Mesendoderm (in vitro differentiated cells): ENCODE measurements at regions not wholly inside any gene's neighbourhood (a gene's known extent, or its start where the extent isn't known, plus 50 kb on each side); places are given as distances from the start of the nearest gene placed in this dataset.

Experiments
- DNase-seq: peaks from one replicate; pipeline ENCODE4 v3.0.0; 2013
- H2AK5ac ChIP-seq: 2 replicates; pipeline ENCODE4 v1.6.1; 2013; ENCODE audit warnings: low read length, inconsistent platforms
- H2BK120ac ChIP-seq: 2 replicates; pipeline ENCODE4 v1.6.1; 2013; ENCODE audit warnings: low read depth, mild to moderate bottlenecking, low read length, moderate library complexity, mixed read lengths
- H2BK15ac ChIP-seq: replicated peaks from 2 replicates; pipeline ENCODE4 v1.6.1; 2013; ENCODE audit warnings: low read depth, mild to moderate bottlenecking, moderate library complexity
- H2BK5ac ChIP-seq: 2 replicates; pipeline ENCODE4 v1.6.1; 2013; ENCODE audit warnings: low read length, inconsistent platforms
- H3K18ac ChIP-seq: 2 replicates; pipeline ENCODE4 v1.6.1; 2013; ENCODE audit warnings: mild to moderate bottlenecking, low read length, mixed read lengths
- H3K23ac ChIP-seq: one replicate; pipeline ENCODE4 v1.6.1; 2013; ENCODE audit warnings: low read length
- H3K27ac ChIP-seq: 2 replicates; pipeline ENCODE4 v1.5.1; 2013; ENCODE audit warnings: low read depth, mild to moderate bottlenecking, inconsistent platforms, low read length, moderate library complexity
- H3K27me3 ChIP-seq: 2 replicates; pipeline ENCODE4 v1.6.1; 2013; ENCODE audit warnings: low read length, control low read depth, mild to moderate bottlenecking, inconsistent platforms; ENCODE audit not compliant: insufficient read depth, poor library complexity
- H3K36me3 ChIP-seq: 2 replicates; pipeline ENCODE4 v1.6.1; 2013; ENCODE audit warnings: low read length, inconsistent platforms; ENCODE audit not compliant: control insufficient read depth, insufficient read depth
- H3K4ac ChIP-seq: one replicate; pipeline ENCODE4 v1.6.1; 2013; ENCODE audit warnings: low read depth, mild to moderate bottlenecking, low read length, moderate library complexity
- H3K4me1 ChIP-seq: 2 replicates; pipeline ENCODE4 v1.6.1; 2013; ENCODE audit warnings: low read depth, low read length, inconsistent platforms; ENCODE audit not compliant: control insufficient read depth
- H3K4me2 ChIP-seq: 2 replicates; pipeline ENCODE4 v1.6.1; 2013; ENCODE audit warnings: low read length
- H3K4me3 ChIP-seq: 2 replicates; pipeline ENCODE4 v1.5.1; 2013; ENCODE audit warnings: mild to moderate bottlenecking, low read length
- H3K56ac ChIP-seq: one replicate; pipeline ENCODE4 v1.6.1; 2013; ENCODE audit warnings: low read length
- H3K79me1 ChIP-seq: 2 replicates; pipeline ENCODE4 v1.6.1; 2013; ENCODE audit warnings: low read length, inconsistent platforms
- H3K79me2 ChIP-seq: 2 replicates; pipeline ENCODE4 v1.6.1; 2013; ENCODE audit warnings: mild to moderate bottlenecking, low read length; ENCODE audit not compliant: control insufficient read depth, insufficient read depth
- H3K9ac ChIP-seq: 2 replicates; pipeline ENCODE4 v1.6.1; 2013; ENCODE audit warnings: low read length, inconsistent platforms
- H4K5ac ChIP-seq: one replicate; pipeline ENCODE4 v1.6.1; 2013; ENCODE audit warnings: low read length
- H4K8ac ChIP-seq: one replicate; pipeline ENCODE4 v1.6.1; 2013; ENCODE audit warnings: low read depth, mild to moderate bottlenecking, control low read depth, low read length, moderate library complexity
- WGBS: extraction: QIAGEN DNeasy Blood & Tissue Kit; methylation state at CpG from one replicate; pipeline ENCODE4 v1.1.7; 2013; ENCODE audit warnings: low lambda C conversion rate, missing lambda C conversion rate; ENCODE audit not compliant: insufficient coverage; ENCODE audit errors: extremely low coverage; 5-methylcytosine and 5-hydroxymethylcytosine counted together

DNA sequence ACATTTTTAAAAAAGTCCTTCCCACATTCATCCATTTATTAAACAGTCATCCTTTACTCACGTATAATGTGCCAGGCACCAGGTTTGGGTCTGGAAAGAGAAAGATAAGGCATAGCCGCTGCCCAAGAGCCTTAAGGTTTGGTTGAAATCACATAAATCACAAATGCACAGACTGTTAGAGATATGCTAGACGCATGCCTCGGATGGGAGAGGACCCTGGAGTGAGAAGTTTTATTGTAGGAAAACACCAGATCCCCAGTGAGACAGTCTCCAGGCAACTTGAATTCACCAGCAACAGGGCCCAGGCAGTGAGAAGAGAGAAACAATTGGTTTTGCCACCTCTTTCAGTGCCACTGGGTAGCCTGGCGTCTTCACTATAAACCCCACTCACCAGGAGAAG, 305.9 kb upstream of the AMIGO2 start:
- Histone ChIP-seq H2BK5ac (no peak overlapping the region), H3K4ac (no peak overlapping the region), H3K27ac (no peak overlapping the region), H3K79me1 (no peaks in the 10 kb centered on the region), H3K9ac (no peak overlapping the region), H3K18ac (no peak overlapping the region), H4K5ac (no peak overlapping the region), H2BK15ac (no peak overlapping the region), H3K4me3 (no peak overlapping the region), H3K4me1 (peaks cover 4% of the 10 kb centered on the region), H3K4me2 (no peak overlapping the region), H3K56ac (no peak overlapping the region), H3K23ac (no peak overlapping the region), H4K8ac (no peak overlapping the region), H2AK5ac (no peak overlapping the region), H3K27me3 (no peaks in the 10 kb centered on the region), H3K79me2 (no peaks in the 10 kb centered on the region), H2BK120ac (no peak overlapping the region), H3K36me3 (no peaks in the 10 kb centered on the region)
- WGBS: no CpG with 5 or more reads among the region's 5 CpGs
- DNase-seq: no peak

DNA sequence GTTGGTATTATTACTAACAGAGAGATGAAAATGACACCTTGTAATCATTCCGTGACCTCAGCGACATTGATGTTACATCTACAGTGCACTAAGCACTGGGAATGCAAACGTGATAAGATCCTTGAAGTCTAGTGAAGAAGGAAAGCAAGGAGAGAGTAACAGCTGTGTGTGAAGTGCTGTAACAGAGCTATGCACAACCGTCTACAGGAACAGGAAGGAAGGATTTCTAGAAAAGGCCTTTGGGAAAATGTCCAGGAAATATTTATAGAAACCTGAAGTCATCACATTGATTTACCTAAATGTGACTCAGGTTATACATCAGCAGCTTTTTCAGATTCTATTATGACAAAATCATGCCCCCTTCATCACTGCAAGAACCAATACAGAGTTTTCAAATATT, 304.2 kb upstream of the AMIGO2 start:
- no peak overlapping the region for H3K9ac ChIP-seq
- H3K79me1 ChIP-seq: no peaks in the 10 kb centered on the region
- DNase-seq: no peak
- no peak overlapping the region for H3K4me2 ChIP-seq
- H3K4me3 ChIP-seq: no peak overlapping the region
- WGBS: no CpG with 5 or more reads among the region's 4 CpGs
- no peak overlapping the region for H3K18ac ChIP-seq
- H2BK15ac ChIP-seq: no peak overlapping the region
- H3K4ac ChIP-seq: no peak overlapping the region
- no peak overlapping the region for H3K27ac ChIP-seq
- H4K5ac ChIP-seq: no peak overlapping the region
- no peaks in the 10 kb centered on the region for H3K27me3 ChIP-seq
- H4K8ac ChIP-seq: no peak overlapping the region
- no peak overlapping the region for H3K56ac ChIP-seq
- H2AK5ac ChIP-seq: no peak overlapping the region
- no peak overlapping the region for H2BK120ac ChIP-seq
- peaks cover 2% of the 10 kb centered on the region for H3K4me1 ChIP-seq
- no peak overlapping the region for H3K23ac ChIP-seq
- H3K36me3 ChIP-seq: no peaks in the 10 kb centered on the region
- H2BK5ac ChIP-seq: no peak overlapping the region
- no peaks in the 10 kb centered on the region for H3K79me2 ChIP-seq

GRCh38 chr12:47382305-47382704, 302.5 kb upstream of the AMIGO2 start:
- Histone ChIP-seq H3K4me3 (no peak overlapping the region), H3K4ac (no peak overlapping the region), H3K79me2 (no peaks in the 10 kb centered on the region), H3K9ac (no peak overlapping the region), H3K4me1 (peaks cover 2% of the 10 kb centered on the region), H3K56ac (no peak overlapping the region), H3K79me1 (no peaks in the 10 kb centered on the region), H3K36me3 (no peaks in the 10 kb centered on the region), H4K5ac (no peak overlapping the region), H2AK5ac (no peak overlapping the region), H2BK5ac (no peak overlapping the region), H2BK15ac (no peak overlapping the region), H3K23ac (no peak overlapping the region), H3K27ac (no peak overlapping the region), H3K4me2 (no peak overlapping the region), H4K8ac (no peak overlapping the region), H3K27me3 (no peaks in the 10 kb centered on the region), H2BK120ac (no peak overlapping the region), H3K18ac (no peak overlapping the region)
- WGBS: no CpG with 5 or more reads among the region's 1 CpG
- no peak for DNase-seq

DNA sequence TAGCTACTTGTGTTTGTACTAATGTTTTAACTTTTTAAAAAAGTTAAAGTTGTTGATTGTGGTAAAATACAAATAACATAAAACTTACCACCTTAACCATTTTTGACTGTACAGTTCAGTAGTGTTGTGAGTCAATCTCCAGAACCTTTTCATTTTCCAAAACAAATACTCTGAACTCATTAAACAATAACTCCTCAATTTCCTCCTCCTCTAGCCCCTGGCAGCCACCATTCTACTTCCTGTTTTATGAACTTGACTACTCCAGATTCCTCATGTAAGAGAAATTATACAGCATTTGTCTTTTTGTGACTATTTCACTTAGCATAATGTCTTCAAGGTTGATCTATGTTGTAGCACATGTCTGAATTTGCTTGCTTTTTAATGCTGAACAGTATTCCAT, 299.1 kb upstream of the AMIGO2 start:
- H3K9ac ChIP-seq: no peak overlapping the region
- DNase-seq: no peak
- H3K18ac ChIP-seq: no peak overlapping the region
- H4K5ac ChIP-seq: no peak overlapping the region
- no peak overlapping the region for H3K4me3 ChIP-seq
- no peaks in the 10 kb centered on the region for H3K36me3 ChIP-seq
- no peak overlapping the region for H3K56ac ChIP-seq
- H2BK120ac ChIP-seq: no peak overlapping the region
- H4K8ac ChIP-seq: no peak overlapping the region
- no peak overlapping the region for H3K4me2 ChIP-seq
- H2BK15ac ChIP-seq: no peak overlapping the region
- H2BK5ac ChIP-seq: no peak overlapping the region
- H3K79me1 ChIP-seq: no peaks in the 10 kb centered on the region
- no peaks in the 10 kb centered on the region for H3K27me3 ChIP-seq
- H3K4ac ChIP-seq: no peak overlapping the region
- H3K79me2 ChIP-seq: no peaks in the 10 kb centered on the region
- H3K23ac ChIP-seq: no peak overlapping the region
- H2AK5ac ChIP-seq: no peak overlapping the region
- H3K27ac ChIP-seq: no peak overlapping the region
- peaks cover 1% of the 10 kb centered on the region for H3K4me1 ChIP-seq

- H3K4me2 ChIP-seq: no peak overlapping the region
- no CpG with 5 or more reads among the region's 3 CpGs for WGBS
- H3K56ac ChIP-seq: no peak overlapping the region
These were observed 298.4 kb upstream of the AMIGO2 start for GRCh38 chr12:47378222-47378582.

GRCh38 chr12:47377414-47378221, 297.9 kb upstream of the AMIGO2 start:
- no peak for DNase-seq
- Histone ChIP-seq H3K27ac (no peak overlapping the region), H3K56ac (no peak overlapping the region)

More at GRCh38 chr12:47378222-47378582, 298.4 kb upstream of the AMIGO2 start:
- Histone ChIP-seq H3K4ac (no peak overlapping the region), H2AK5ac (no peak overlapping the region), H3K18ac (no peak overlapping the region), H3K4me3 (no peak overlapping the region), H2BK120ac (no peak overlapping the region), H3K4me1 (no peaks in the 10 kb centered on the region), H2BK15ac (no peak overlapping the region), H3K79me2 (no peaks in the 10 kb centered on the region), H3K9ac (no peak overlapping the region), H3K27ac (no peak overlapping the region), H3K79me1 (no peaks in the 10 kb centered on the region), H3K23ac (no peak overlapping the region), H4K8ac (no peak overlapping the region), H3K36me3 (no peaks in the 10 kb centered on the region), H3K27me3 (no peaks in the 10 kb centered on the region), H4K5ac (no peak overlapping the region), H2BK5ac (no peak overlapping the region)
- no peak for DNase-seq

More at GRCh38 chr12:47377414-47378221, 297.9 kb upstream of the AMIGO2 start:
- Histone ChIP-seq H3K18ac (no peak overlapping the region), H2AK5ac (no peak overlapping the region), H3K4me1 (no peaks in the 10 kb centered on the region), H3K79me1 (no peaks in the 10 kb centered on the region), H3K4me2 (no peak overlapping the region), H3K23ac (no peak overlapping the region), H3K36me3 (no peaks in the 10 kb centered on the region), H2BK120ac (no peak overlapping the region), H2BK15ac (no peak overlapping the region), H4K5ac (no peak overlapping the region), H4K8ac (no peak overlapping the region), H3K4me3 (no peak overlapping the region), H3K9ac (no peak overlapping the region), H3K4ac (no peak overlapping the region), H2BK5ac (no peak overlapping the region), H3K79me2 (no peaks in the 10 kb centered on the region), H3K27me3 (no peaks in the 10 kb centered on the region)
- no CpG with 5 or more reads among the region's 12 CpGs for WGBS
